GM19240 (cell line): ENCODE measurements at regions not wholly inside any gene's neighbourhood (a gene's known extent, or its start where the extent isn't known, plus 50 kb on each side); places are given as distances from the start of the nearest gene placed in this dataset.

Source experiments
- DNase-seq: peaks from one replicate; pipeline ENCODE4 v3.0.0; 2011; ENCODE audit warnings: low spot score; ENCODE audit not compliant: insufficient read length

DNA sequence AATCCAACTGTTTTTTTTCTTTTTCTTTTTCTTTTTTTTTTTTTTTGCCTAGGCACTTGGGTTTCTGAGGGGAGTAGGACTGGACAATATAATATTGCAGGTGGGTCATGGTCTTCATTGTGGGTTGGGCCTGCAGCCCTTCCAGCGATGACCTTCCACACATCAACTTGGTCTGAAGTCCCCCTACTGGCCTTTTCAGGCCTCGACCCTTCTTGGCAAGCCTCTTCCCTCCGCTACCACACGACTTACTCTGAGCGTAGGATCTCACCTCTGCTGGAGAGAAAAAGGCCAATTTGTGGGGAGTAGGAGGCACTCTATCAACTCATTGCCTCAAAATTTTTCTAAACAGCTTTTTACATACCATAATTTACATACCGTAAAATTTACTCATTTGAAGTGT, 51.1 kb upstream of the GRIK3 start:
- no peak for DNase-seq

DNA sequence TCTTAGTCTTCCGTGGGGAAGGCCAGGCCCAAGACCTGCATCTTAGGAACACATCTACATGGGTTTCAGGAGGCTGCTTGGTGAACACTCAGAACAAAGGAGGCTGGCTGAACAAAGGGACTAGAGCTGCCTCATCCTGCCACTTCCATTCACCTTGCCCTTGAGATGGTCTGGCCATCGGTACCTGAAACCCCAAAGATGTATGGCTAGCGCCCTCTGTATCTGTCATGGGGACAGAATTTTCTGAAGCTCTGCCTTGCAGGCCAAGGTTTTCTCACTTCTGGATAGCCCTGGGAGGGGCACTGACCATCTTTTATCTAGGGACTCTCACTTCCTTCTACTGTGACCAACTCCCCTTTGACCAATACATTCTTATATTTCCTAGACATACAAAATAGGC, 55.4 kb upstream of the GRIK3 start:
- no peak for DNase-seq

DNA sequence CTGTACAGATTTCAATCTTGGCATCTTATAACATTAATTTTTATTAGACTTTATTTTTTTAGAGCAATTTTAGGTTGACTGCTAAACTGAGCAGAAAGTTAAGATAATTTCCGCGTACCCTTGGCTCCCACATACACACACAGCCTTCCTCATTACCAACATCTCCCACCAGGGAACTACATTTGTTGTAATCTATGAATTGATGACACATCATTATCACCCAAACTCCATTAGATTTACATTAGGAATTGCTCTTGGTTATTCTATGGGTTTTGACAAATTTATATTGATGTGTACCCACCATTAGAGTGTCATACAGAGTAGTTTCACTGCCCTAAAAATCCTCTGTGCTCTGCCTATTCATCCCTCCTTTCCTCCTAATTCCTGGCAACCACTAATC, 56.4 kb upstream of the GRIK3 start:
- no peak for DNase-seq

DNA sequence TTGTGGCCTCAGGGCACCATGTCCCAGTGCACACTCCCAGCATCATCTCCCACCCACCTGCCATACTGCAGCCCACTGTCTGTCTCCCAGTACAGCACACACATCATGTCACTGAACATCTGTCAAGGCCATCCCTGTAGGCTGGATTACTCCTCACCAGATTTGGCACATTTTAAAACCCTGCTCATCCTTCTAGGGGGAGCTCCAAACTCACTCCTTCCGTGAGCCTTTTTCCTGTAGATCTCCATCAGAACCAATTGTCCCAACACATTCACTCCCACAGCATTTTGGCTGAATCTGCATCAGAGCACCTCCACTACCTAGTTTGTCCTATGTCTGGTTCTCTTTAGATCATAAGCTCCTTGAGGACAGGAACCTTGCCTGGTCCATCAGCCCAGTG, 58.6 kb upstream of the GRIK3 start:
- no peak for DNase-seq

DNA sequence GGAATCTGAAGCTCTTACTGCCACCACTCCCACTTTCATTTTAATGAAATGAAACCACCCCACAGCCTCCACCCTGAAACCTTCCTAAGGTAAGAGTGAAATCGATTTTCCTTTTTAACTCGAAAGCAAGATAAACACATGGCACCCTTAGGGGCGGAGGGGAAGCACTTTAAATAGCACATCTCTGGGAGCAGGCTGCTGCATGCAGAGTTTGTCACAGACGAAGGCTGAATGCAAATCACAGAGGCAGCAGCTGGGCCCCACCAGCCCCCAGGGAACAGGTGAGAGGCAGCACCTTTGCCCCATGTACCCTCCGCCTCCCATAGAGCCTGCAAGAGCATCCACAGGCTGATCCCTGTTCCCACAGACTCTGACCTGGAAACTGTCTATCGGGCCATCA, 60.0 kb upstream of the GRIK3 start:
- no peak for DNase-seq

DNA sequence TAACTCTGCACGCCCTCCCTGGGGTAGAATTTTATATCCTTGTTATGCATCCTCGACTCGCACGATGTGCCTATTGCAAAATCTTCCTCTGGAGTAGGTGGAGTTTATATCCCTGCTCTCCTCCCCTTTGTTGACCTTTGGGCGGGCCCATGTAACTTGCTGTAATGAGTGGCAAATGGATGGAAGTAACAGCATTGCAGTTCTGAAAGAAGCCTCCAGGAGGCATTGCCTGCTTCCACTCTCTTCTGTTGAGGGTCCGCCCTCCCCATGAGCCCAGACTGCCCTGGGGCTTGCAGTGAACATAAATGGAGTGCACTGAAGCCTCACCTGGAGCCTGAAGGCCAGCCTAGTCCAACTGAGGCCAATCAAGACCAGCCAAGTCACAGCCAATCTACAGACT, 62.2 kb upstream of the GRIK3 start:
- no peak for DNase-seq

DNA sequence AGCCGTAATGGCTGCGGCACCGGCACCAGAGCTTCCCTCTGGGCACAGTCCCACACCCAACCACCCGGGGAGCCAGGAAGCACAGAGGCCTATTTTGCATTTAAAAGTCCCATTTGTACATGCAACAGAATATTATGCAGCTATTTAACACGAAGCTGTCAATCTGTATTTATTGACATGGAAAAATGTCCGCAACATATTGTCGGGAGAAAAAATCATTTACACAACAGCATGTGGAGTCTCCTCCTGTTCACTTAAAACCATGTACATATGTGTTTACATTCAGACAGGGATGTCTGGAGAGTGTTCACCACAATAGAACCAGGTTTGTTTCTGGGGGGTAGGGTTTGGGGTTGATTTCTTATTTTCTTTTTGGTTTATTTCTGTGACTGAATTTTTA, 63.4 kb upstream of the GRIK3 start:
- no peak for DNase-seq

DNA sequence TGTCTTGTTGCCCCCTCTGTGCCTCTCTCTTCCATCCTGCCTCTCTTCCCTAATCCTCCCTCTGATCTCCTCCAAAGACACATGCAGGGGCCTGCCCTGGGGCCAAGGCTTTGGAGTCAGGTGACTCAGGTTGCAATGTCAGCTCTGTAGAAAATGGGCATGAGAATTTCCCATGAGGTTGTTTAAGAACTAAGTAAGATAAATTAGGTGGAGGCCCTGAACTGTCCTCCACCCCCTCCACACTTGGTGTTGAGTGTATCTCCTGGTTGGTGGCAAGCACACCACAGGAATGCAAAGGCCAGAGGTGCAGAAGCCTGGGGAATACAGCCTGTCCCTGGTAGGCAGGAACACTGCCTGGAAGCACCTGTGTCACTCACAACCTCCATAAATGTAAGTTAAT, 63.9 kb upstream of the GRIK3 start:
- DNase-seq = no peak

DNA sequence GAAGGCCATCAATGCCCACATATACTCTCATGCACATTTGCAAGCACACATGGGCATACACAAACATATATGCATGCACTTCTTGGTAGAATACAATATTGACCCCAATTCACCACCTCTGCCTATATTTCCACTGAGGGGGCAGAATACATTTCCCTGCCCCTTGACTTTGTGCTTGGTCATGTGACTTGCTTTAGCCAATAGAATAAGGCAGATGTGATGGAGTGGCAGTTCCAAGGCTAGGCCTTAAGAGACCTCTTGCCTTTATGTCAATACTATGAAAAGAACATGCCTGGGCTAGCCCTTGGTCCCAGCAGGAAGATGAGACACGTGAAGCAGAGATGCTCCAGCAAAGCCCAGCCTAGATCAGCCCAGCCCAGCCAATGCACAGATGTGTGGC, 66.0 kb upstream of the GRIK3 start:
- no peak for DNase-seq

DNA sequence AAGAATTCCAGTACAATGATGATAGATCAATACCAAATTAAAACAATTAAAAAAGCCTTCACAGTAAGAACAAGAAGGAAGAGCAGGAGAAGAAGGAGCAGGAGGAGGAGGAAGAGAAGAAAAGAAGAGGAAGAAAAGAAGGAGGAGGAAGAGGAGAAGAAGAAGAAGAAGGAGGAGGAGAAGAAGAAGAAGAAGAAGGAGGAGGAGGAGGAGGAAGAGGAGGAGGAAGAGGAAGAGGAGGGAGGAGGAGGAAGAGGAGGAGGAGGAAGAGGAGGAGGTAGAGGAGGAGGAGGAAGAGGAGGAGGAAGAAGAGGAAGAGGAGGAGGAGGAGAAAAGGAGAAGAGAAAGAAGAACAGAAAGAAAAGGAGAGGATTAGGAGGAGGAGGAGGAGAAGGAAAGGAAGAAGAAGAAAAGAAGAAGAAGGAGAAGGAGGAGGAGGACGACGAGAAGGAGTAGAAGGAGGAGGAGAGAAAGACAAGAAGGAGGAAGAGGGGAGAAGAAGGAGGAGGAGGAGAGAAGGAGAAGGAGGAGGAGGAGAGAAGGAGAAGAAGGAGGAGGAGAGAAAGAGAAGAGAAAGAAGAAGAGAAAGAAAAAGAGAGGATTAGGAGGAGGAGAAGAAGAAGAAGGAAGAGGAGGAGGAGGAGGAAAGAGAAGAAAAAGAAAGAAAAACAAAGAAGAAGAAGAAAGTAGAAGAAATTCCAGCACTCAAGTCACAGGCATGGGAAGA, 68.5 kb upstream of the GRIK3 start:
- DNase-seq = no peak

DNA sequence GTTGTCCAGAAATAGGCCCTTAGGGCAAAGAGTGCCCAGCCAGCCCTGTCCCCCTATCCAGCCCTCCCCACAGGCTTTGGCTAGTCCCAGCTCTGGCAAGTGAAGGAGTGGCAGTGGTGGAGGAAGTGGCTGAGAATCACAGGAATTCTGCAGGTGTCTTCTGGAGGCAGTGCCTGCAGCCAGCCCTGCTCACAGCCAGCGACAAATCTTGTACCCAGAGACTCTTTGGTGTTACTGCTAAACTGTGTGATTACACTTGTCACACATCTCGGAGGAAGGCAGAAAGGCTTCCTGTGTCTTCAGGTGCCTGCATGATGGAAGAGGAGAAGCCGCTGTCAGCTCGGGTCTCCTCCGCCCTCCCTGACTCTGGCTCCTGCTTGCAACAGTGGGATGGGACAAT, 71.6 kb upstream of the GRIK3 start:
- no peak for DNase-seq

DNA sequence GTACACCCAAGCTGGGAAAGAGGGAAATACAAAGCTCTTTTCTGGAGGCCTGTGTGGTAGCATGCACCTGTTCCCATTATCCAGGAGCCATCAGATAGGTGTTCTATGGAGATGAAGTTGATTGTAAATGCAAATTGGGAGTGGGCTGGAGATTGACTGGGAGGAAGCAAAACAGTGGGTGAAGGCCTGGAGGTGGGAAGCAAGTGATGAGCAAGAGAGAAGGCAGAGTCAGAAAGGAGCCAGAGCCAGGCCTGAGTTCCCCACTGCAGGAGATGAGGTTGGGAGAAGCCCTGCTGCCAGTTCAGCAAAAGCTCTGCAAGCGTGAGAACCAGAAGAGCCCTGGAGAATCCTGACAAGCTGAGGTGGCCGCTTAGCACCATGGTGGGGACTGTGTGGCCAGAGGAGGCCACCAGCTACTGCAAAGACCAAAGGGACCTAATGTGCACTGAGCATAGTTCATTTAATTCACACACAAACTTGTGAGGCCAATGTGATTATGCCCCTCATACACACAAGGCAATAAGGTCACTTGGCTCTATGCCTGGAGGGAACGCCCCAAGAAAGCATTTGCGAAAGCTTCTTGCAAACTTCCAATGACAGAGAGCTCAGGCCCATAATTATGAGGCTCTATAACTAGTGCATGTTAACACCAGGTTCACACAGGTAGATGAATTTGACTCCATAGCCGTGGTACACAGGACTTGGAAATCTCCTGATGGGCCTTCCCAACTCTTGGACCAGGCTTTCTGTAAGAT, 73.0 kb upstream of the GRIK3 start:
- DNase-seq = no peak

DNA sequence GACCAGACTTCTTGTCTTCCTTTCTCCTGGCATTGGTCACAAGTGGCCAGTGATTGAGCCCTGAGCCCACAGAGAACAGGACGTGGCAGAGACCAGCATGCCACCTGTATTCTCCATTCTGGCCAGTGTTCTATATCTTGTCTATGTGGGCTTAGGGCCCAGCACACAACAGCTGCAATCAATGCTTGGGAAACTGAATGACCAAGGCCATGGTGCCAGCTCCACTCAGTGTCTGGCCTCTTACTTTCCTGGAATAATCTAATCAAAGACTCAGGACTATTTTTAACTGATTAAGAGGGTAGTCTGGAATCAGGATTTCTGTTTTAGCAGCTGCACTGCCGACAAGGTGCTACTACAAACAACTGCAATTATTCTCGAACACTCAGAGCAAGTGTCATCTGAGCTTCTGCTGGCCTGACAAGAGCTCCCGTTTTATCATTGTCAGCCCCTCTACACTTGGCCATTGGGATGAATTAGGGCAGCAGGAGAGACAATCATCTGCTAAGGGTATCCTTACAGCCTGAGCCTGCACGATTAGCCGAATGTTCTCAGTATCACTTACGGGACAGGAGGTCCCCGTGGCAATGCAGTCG, 74.4 kb upstream of the GRIK3 start:
- no peak for DNase-seq

DNA sequence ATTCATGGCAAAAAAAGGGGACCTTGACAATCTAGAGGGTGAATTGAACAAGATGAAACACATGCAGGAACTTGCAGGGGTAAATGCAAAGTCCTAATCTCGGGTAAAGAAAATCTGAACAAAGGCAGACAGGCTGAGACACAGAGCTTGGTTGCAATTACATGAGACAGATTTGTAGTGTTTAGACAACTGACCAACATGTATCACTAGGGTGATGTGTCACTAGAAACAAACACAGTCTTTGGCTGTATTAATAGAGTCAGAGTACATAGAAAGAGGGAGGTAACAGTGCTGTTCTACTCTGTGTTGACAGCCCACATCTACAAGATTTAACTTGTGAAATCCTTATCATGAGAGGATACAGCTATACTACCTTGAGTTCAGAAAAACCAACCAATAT, 78.1 kb upstream of the GRIK3 start:
- no peak for DNase-seq

DNA sequence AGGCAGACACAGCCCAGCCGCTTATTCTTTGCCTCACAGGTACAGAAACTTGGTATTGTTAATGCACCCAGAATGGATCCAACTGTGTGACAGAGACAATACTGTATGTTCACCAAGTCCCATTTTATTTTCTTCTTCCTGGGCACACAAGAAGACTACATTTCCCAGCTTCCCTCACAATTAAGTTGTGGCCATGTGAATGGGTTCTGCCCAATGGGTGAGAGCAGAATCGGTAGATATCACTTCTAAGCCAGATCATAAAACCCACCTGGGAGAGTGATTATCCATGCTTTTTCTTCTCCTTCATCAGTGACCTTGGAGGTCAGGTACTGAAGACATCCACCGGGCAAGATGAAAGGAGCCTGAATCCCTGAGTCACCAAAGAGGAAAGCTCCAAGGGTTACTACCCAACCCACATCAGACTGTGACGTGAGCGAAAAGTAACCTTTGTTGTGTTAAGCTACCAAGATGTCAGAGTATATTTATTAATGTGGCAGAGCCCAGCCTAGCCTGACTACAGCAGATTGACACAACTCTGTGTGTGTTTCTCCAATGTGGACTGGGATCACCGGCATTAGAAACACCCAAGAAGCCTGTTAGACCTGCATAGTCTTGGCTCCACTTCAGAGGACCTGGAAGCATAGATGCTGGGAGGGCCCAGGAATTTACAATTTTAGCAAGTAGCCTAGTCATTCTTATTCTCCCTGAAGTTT, 79.1 kb upstream of the GRIK3 start:
- no peak for DNase-seq

DNA sequence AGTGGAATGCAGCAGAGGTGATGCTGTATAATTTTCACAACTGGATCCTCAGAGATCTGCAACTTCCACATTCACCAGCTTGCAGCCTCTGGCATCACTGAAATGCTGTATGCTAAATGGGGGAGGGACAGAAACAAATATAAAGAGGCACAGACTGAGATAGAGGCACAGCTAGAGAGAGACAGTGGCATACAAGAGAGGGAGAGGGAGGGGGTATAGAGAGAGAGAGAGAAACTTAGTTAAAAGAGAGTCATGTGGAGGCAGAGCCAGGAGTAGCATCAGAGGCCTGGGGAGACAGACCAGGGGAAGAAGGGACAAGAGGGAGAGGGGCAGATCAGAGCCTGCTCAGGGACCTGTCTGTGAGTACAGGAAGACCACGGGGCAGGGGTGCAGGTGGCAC, 84.5 kb upstream of the GRIK3 start:
- DNase-seq = no peak

DNA sequence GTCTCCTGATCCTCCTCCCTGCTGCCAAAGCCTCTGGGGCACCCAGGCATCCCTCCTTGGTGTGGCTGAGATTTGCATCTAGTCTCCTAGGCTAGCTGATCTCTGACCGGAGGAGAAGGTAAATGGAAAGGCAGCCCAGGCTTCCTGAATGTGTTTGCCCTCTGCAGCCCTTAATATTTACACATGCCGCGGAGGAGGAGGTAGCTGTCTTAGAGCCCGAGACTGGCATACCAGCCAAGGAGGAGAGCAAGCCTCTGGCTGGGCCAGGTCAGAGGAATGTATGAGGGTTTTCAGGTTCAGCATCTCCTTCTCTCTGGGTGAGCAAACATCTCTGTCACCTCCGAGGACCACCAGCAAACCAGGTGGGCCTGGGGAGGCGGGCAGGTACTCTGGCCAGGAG, 86.0 kb upstream of the GRIK3 start:
- no peak for DNase-seq

DNA sequence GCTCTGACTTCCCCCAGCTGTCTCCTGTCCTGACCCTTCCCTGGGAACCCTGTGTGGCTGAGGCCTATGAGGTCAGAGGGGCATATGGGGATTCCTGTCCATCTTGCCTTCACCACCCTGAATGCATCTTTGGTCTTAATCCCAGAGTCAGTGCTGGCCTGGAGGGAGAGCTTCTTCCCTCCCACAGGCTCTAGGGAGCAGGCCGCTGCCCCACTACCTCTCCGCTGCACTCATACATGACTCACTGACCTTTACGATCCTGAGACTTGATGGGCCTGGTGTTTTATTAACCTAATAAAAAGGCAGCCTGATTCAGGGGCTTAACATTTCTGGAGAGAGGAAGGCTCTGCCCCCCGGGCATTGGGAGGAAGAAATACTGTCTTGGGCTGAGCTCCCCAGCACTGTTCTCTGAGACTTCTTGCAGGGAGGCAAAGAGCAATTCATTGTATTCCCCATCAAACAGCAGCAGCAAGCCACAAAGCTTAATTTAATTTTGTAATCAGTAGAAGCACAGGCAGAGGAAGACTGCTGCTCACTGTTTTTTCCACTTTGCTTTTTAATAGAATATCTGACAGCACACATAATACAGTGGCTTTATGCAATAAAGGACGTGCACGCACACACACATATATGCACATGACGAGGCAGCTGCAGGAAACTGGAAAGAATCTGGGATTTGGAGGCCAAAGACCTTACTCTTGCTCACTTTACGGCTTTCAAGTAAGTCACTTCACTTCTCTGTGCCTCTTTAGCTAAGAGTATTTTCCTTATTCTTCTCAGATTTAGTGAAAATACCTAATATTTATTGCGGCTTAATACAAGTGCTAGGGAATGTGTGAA, 89.2 kb upstream of the GRIK3 start:
- DNase-seq = no peak

DNA sequence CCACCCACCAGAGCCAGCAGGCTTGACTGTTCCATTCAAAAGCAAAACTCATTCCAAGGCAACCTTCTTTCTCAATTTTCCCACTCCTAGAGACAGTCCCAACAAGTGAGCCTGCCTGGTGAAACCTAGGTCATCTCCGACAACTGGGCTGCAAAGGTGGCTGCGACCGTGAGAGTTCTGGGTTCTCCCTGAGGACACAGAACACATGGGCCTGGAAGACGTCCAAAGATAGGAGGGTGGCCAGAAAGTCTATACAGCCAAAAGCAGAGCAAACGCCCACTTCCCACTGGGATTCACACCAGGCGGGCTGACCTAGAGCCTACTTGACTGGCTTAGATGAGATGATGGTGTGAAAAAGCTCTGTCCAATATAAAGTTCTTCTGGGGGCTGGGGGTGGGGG, 90.2 kb upstream of the GRIK3 start:
- no peak for DNase-seq

DNA sequence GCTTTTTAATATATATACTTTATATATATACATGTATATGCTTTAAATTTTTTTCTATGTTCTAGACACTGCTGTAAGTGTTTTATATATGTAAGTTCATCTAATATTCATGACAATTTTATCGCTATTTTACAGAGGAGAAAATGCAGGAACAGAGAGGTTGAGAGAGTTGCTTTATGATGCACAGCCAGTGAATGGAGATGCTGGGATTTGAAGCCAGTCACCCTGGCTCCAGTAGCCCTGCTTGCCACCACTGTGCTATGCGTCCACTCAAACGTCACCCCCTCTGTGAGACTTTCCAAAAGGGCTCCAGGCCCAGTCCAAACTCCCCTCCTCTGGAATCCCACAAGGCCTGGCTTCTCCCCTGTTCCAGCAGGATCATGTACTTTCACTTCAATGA, 91.0 kb upstream of the GRIK3 start:
- no peak for DNase-seq

DNA sequence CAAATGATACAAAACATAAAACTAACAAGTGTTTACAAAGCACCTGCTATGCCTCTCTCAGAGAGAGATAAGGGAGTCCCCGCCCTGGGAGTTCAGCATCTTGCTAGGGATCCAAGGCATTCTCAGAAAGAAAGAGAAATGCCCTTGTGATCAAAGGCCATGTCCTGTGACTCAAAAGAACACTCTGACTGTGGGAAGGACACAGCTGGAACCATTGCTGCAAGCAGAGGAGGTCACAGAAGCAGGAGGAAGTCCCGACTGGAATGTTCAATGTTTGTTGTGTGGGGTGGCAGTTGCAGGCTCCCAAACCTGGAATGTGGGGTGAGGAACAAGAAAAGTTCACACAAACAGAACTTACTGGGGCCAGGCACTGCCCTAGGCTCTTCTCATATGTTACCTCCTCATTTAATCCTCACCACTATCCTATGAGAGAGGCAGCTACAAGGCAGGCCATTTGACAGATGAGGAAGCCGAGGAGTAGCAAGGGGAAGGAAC, 93.0 kb upstream of the GRIK3 start:
- no peak for DNase-seq
